ENCODE measurements at regions not wholly inside any gene's neighbourhood (a gene's known extent, or its start where the extent isn't known, plus 50 kb on each side); places are given as distances from the start of the nearest gene placed in this dataset.
"Not testable (repeated sequence)": the region's sequence is repeated elsewhere in the genome, so short reads cannot be mapped to it uniquely, and the experiment has no call there.

- DNase-seq (ENCODE audit: low read depth in 1 of 2, low spot score in 1 of 2) = no peak
These were observed 152.7 kb downstream of the C4orf33 start for GRCh38 chr4:129248621-129249020.

GRCh38 chr4:129254126-129254525, 158.2 kb downstream of the C4orf33 start:
- no peak for DNase-seq (ENCODE audit: low read depth in 1 of 2, low spot score in 1 of 2)

- DNase-seq (ENCODE audit: low read depth in 1 of 2, low spot score in 1 of 2) = no peak
These were observed 158.6 kb downstream of the C4orf33 start for GRCh38 chr4:129254526-129254925.

- DNase-seq (ENCODE audit: low read depth in 1 of 2, low spot score in 1 of 2) = no peak
These were observed 165.6 kb downstream of the C4orf33 start for GRCh38 chr4:129261584-129261983.

GRCh38 chr4:129264008-129264657, 168.2 kb downstream of the C4orf33 start:
- DNase-seq (ENCODE audit: low read depth in 1 of 2, low spot score in 1 of 2) = no peak

GRCh38 chr4:129278868-129279267, 182.9 kb downstream of the C4orf33 start:
- DNase-seq (ENCODE audit: low read depth in 1 of 2, low spot score in 1 of 2) = no peak

GRCh38 chr4:129282293-129282692, 186.3 kb downstream of the C4orf33 start:
- DNase-seq (ENCODE audit: low read depth in 1 of 2, low spot score in 1 of 2) = no peak

GRCh38 chr4:129292194-129292593, 196.2 kb downstream of the C4orf33 start:
- DNase-seq (ENCODE audit: low read depth in 1 of 2, low spot score in 1 of 2) = not testable (repeated sequence)

- DNase-seq (ENCODE audit: low read depth in 1 of 2, low spot score in 1 of 2) = no peak
These were observed 218.8 kb downstream of the C4orf33 start for GRCh38 chr4:129314781-129315180.

GRCh38 chr4:129322920-129323319, 227.0 kb downstream of the C4orf33 start:
- DNase-seq (ENCODE audit: low read depth in 1 of 2, low spot score in 1 of 2) = no peak

GRCh38 chr4:129323658-129324057, 227.7 kb downstream of the C4orf33 start:
- no peak for DNase-seq (ENCODE audit: low read depth in 1 of 2, low spot score in 1 of 2)

GRCh38 chr4:129326571-129327460, 230.9 kb downstream of the C4orf33 start:
- DNase-seq (ENCODE audit: low read depth in 1 of 2, low spot score in 1 of 2) = no peak

GRCh38 chr4:129327637-129328036, 231.7 kb downstream of the C4orf33 start:
- no peak for DNase-seq (ENCODE audit: low read depth in 1 of 2, low spot score in 1 of 2)

- no peak for DNase-seq (ENCODE audit: low read depth in 1 of 2, low spot score in 1 of 2)
These were observed 232.2 kb downstream of the C4orf33 start for GRCh38 chr4:129328162-129328561.

GRCh38 chr4:129334136-129334535, 238.2 kb downstream of the C4orf33 start:
- no peak for DNase-seq (ENCODE audit: low read depth in 1 of 2, low spot score in 1 of 2)

GRCh38 chr4:129335276-129335675, 239.3 kb downstream of the C4orf33 start:
- no peak for DNase-seq (ENCODE audit: low read depth in 1 of 2, low spot score in 1 of 2)

GRCh38 chr4:129335818-129336217, 239.9 kb downstream of the C4orf33 start:
- no peak for DNase-seq (ENCODE audit: low read depth in 1 of 2, low spot score in 1 of 2)

GRCh38 chr4:129336457-129337227, 240.7 kb downstream of the C4orf33 start:
- no peak for DNase-seq (ENCODE audit: low read depth in 1 of 2, low spot score in 1 of 2)

- no peak for DNase-seq (ENCODE audit: low read depth in 1 of 2, low spot score in 1 of 2)
These were observed 241.3 kb downstream of the C4orf33 start for GRCh38 chr4:129337228-129337620.

- DNase-seq (ENCODE audit: low read depth in 1 of 2, low spot score in 1 of 2) = no peak
These were observed 247.0 kb downstream of the C4orf33 start for GRCh38 chr4:129342819-129343408.

- no peak for DNase-seq (ENCODE audit: low read depth in 1 of 2, low spot score in 1 of 2)
These were observed 248.1 kb downstream of the C4orf33 start for GRCh38 chr4:129344058-129344457.
